ENCODE measurements at regions not wholly inside any gene's neighbourhood (a gene's known extent, or its start where the extent isn't known, plus 50 kb on each side); places are given as distances from the start of the nearest gene placed in this dataset.

DNA sequence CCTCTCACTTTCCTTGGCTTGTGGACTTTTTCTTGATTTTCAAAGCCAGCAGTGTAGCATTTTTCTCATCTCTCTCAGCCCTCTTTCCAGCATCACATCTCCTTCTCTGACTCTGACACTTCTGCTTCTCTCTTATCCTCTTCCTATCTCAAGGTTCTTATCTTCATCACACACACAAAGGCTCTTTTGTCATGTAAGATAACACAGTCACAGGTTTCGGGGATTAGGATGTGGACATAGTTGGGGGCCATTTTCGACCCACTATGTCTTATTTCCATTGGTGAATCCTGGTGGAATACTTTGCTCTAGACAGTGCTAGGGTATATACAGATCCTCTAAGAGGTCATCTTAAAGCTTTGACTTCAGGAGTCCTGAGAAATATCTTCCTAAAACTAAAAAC is 719.3 kb upstream of the TBX3 start:
- Histone ChIP-seq H3K4me2 (no peak overlapping the region), H3K27ac (no peak overlapping the region), H3K9me3 (no peaks in the 10 kb centered on the region), H3K4me1 (peaks cover 17% of the 10 kb centered on the region), H3K4me3 (no peak overlapping the region)
- no peak for TF ChIP-seq SREBF2 (IDR thresholded peaks at IDR 0.05)
- ATAC-seq, result no peak
- CTCF ChIA-PET, result no interaction called here
- WGBS (ENCODE audit: missing lambda C conversion rate), result 63% methylated on average over 2 of the region's 2 CpGs
- POLR2A ChIA-PET, result interaction anchor here (1.1 kb wide), 1 partner anchor 719 kb away, joined by 3 read pairs; the partner anchor contains the start of gene TBX3
- no peak for FAIRE-seq
- DNase-seq (ENCODE audit: low read depth in 1 of 2, low spot score in 1 of 2), result no peak

DNA sequence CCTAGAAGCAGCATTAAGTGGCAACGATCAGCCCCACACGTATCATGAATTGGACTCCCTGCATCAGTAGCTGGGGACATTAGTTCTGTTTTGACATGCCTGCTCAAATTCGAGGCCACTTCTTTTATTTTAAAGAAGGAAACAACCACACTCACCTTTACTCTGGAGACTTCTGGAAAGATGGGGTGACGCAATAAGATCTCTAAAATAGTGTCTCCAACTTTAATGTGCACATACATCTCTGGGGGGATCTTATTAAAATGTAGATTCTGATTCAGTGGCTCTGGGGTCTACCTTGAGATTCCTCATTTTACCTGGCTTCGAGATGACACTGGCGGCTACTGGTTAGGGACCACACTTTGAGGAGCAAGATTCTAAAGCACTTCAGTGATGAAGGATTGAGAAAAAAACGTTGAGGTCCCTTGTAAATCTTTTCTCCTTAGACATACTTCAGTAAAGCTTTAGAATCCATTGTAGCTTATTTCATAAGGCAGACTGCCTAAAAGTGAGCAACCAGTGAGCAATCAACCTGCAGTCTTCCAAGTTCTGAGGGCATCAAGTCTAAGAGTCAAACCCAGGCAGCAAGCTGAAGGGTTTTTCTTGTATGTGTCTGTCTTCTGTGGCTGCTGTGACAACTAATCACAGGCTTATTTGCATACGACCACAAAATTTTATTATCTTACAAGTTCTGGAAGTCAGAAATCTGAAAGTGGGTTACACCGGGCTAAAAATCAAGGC is 718.6 kb upstream of the TBX3 start:
- H3K4me3 ChIP-seq, result no peak overlapping the region
- ChIA-PET POLR2A (no interaction called here), CTCF (no interaction called here)
- ATAC-seq, result no peak
- H3K27ac ChIP-seq, result no peak overlapping the region
- no peak for FAIRE-seq
- H3K4me2 ChIP-seq, result no peak overlapping the region
- no peak for DNase-seq (ENCODE audit: low read depth in 1 of 2, low spot score in 1 of 2)
- no peaks in the 10 kb centered on the region for H3K9me3 ChIP-seq
- WGBS (ENCODE audit: missing lambda C conversion rate), result 63% methylated on average over 9 of the region's 9 CpGs
- H3K4me1 ChIP-seq, result peaks cover 22% of the 10 kb centered on the region
- no peak for TF ChIP-seq ZC3H11A (IDR thresholded peaks at IDR 0.05)
- TF ChIP-seq HEYL (CRISPR knock-in tag; IDR thresholded peaks at IDR 0.05), result no peak
- TF ChIP-seq, protein P1, sequence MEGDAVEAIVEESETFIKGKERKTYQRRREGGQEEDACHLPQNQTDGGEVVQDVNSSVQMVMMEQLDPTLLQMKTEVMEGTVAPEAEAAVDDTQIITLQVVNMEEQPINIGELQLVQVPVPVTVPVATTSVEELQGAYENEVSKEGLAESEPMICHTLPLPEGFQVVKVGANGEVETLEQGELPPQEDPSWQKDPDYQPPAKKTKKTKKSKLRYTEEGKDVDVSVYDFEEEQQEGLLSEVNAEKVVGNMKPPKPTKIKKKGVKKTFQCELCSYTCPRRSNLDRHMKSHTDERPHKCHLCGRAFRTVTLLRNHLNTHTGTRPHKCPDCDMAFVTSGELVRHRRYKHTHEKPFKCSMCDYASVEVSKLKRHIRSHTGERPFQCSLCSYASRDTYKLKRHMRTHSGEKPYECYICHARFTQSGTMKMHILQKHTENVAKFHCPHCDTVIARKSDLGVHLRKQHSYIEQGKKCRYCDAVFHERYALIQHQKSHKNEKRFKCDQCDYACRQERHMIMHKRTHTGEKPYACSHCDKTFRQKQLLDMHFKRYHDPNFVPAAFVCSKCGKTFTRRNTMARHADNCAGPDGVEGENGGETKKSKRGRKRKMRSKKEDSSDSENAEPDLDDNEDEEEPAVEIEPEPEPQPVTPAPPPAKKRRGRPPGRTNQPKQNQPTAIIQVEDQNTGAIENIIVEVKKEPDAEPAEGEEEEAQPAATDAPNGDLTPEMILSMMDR (IDR thresholded peaks at IDR 0.05), result no peak
- TF ChIP-seq, protein P2, sequence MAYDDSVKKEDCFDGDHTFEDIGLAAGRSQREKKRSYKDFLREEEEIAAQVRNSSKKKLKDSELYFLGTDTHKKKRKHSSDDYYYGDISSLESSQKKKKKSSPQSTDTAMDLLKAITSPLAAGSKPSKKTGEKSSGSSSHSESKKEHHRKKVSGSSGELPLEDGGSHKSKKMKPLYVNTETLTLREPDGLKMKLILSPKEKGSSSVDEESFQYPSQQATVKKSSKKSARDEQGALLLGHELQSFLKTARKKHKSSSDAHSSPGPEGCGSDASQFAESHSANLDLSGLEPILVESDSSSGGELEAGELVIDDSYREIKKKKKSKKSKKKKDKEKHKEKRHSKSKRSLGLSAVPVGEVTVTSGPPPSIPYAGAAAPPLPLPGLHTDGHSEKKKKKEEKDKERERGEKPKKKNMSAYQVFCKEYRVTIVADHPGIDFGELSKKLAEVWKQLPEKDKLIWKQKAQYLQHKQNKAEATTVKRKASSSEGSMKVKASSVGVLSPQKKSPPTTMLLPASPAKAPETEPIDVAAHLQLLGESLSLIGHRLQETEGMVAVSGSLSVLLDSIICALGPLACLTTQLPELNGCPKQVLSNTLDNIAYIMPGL (CRISPR knock-in tag; IDR thresholded peaks at IDR 0.05; ENCODE audit: borderline replicate concordance), result no peak
- TF ChIP-seq MAZ (IDR thresholded peaks at IDR 0.05; ENCODE audit: borderline replicate concordance, low read depth, low read length), result no peak
- TF ChIP-seq JUN (IDR thresholded peaks at IDR 0.05), result no peak
- TF ChIP-seq, protein P3, sequence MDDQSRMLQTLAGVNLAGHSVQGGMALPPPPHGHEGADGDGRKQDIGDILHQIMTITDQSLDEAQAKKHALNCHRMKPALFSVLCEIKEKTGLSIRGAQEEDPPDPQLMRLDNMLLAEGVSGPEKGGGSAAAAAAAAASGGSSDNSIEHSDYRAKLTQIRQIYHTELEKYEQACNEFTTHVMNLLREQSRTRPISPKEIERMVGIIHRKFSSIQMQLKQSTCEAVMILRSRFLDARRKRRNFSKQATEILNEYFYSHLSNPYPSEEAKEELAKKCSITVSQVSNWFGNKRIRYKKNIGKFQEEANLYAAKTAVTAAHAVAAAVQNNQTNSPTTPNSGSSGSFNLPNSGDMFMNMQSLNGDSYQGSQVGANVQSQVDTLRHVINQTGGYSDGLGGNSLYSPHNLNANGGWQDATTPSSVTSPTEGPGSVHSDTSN (IDR thresholded peaks at IDR 0.05), result no peak
- TF ChIP-seq JUNB (IDR thresholded peaks at IDR 0.05), result no peak
- no peak for TF ChIP-seq MYC (IDR thresholded peaks at IDR 0.05; ENCODE audit: borderline replicate concordance, low read length)
- TF ChIP-seq POLR2A (IDR thresholded peaks at IDR 0.05; ENCODE audit: low read length), result no peak
- TF ChIP-seq POLR2AphosphoS2 (conservative IDR thresholded peaks at IDR 0.05; ENCODE audit: low read length), result no peak
- TF ChIP-seq TFCP2L1 (CRISPR knock-in tag; IDR thresholded peaks at IDR 0.05), result no peak
- no peak for TF ChIP-seq HOXA7 (CRISPR knock-in tag; IDR thresholded peaks at IDR 0.05)
- TF ChIP-seq RAD21 (conservative IDR thresholded peaks at IDR 0.05 in 1 of 2, IDR thresholded peaks at IDR 0.05 in 1 of 2), result no peak
- no peak for TF ChIP-seq NFE2L2 (conservative IDR thresholded peaks at IDR 0.05; ENCODE audit: low read length)
- TF ChIP-seq RNF2 (IDR thresholded peaks at IDR 0.05; ENCODE audit: borderline replicate concordance, low read depth), result no peak
- no peak for TF ChIP-seq HOXB5 (CRISPR knock-in tag; IDR thresholded peaks at IDR 0.05)
- no peak for TF ChIP-seq KDM5A (IDR thresholded peaks at IDR 0.05)
- TF ChIP-seq, protein P4, sequence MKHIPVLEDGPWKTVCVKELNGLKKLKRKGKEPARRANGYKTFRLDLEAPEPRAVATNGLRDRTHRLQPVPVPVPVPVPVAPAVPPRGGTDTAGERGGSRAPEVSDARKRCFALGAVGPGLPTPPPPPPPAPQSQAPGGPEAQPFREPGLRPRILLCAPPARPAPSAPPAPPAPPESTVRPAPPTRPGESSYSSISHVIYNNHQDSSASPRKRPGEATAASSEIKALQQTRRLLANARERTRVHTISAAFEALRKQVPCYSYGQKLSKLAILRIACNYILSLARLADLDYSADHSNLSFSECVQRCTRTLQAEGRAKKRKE (CRISPR knock-in tag; IDR thresholded peaks at IDR 0.05; ENCODE audit: low read depth), result no peak
- no peak for TF ChIP-seq CBX2 (IDR thresholded peaks at IDR 0.05; ENCODE audit: borderline replicate concordance, low read depth)

All from A549 (cell line).